Keratinocyte (primary cell): ENCODE measurements at regions not wholly inside any gene's neighbourhood (a gene's known extent, or its start where the extent isn't known, plus 50 kb on each side); places are given as distances from the start of the nearest gene placed in this dataset.

ENCODE experiments used
- DNase-seq: peaks from one replicate; pipeline ENCODE4 v3.0.0-alpha.2; 2011; ENCODE audit warnings: low read depth, missing footprints, low spot score
- FAIRE-seq: peaks from 2 replicates; lab custom pipeline; 2011; peaks lifted over from hg19 to GRCh38; lab: Jason Lieb, UNC
- H2AFZ ChIP-seq: 2 replicates; pipeline ENCODE4 v1.6.0; 2012; ENCODE audit warnings: low read length, control low read depth, inconsistent platforms; ENCODE audit not compliant: control insufficient read depth
- H3K27ac ChIP-seq: 2 replicates; pipeline ENCODE4 v1.5.1; 2011; ENCODE audit warnings: low read length; ENCODE audit not compliant: control insufficient read depth, insufficient read depth
- H3K27me3 ChIP-seq: 3 replicates; pipeline ENCODE4 v1.6.0; 2011; ENCODE audit warnings: low read length; ENCODE audit not compliant: control insufficient read depth, insufficient read depth; ENCODE audit errors: extremely low read depth
- H3K36me3 ChIP-seq, 2 experiments: 2 replicates in 1 of 2; 3 replicates in 1 of 2; pipeline ENCODE4 v1.5.1; 2011; ENCODE audit warnings: low read length in 2 of 2, mild to moderate bottlenecking in 1 of 2; ENCODE audit not compliant: control insufficient read depth in 2 of 2, insufficient read depth in 2 of 2; ENCODE audit errors: extremely low read depth in 1 of 2
- H3K4me1 ChIP-seq: 3 replicates; pipeline ENCODE4 v1.5.1; 2011; ENCODE audit warnings: low read length; ENCODE audit not compliant: control insufficient read depth, insufficient read depth; ENCODE audit errors: extremely low read depth
- H3K4me2 ChIP-seq: 3 replicates; pipeline ENCODE4 v1.6.0; 2011; ENCODE audit warnings: low read depth, low read length; ENCODE audit not compliant: control insufficient read depth, insufficient read depth; ENCODE audit errors: extremely low read depth
- H3K4me3 ChIP-seq, 3 experiments: fragments of 200-600 bp in 1 of 3; sonication (generic) in 1 of 3; 2 replicates in 2 of 3; 3 replicates in 1 of 3; pipeline ENCODE4 v1.5.1; 2011 to 2016; ENCODE audit warnings: low read length in 3 of 3, mild to moderate bottlenecking in 3 of 3, control low read depth in 2 of 3, inconsistent platforms in 1 of 3, low read depth in 1 of 3, mixed read lengths in 1 of 3, mixed run types in 1 of 3, moderate library complexity in 1 of 3; ENCODE audit not compliant: control insufficient read depth in 2 of 3, insufficient read depth in 2 of 3; ENCODE audit errors: extremely low read depth in 1 of 3
- H3K79me2 ChIP-seq: 2 replicates; pipeline ENCODE4 v1.6.0; 2012; ENCODE audit warnings: low read length; ENCODE audit not compliant: control insufficient read depth, insufficient read depth
- H3K9ac ChIP-seq: 3 replicates; pipeline ENCODE4 v1.6.0; 2011; ENCODE audit warnings: low read length; ENCODE audit not compliant: control insufficient read depth, insufficient read depth; ENCODE audit errors: extremely low read depth
- H3K9me1 ChIP-seq: 3 replicates; pipeline ENCODE4 v1.6.0; 2011; ENCODE audit warnings: low read length; ENCODE audit not compliant: control insufficient read depth, insufficient read depth; ENCODE audit errors: extremely low read depth
- H3K9me3 ChIP-seq: 2 replicates; pipeline ENCODE4 v1.5.1; 2012; ENCODE audit warnings: low read depth, low read length; ENCODE audit not compliant: control insufficient read depth
- H4K20me1 ChIP-seq: 3 replicates; pipeline ENCODE4 v1.6.0; 2011; ENCODE audit warnings: low read length; ENCODE audit not compliant: control insufficient read depth, insufficient read depth; ENCODE audit errors: extremely low read depth
- CTCF ChIP-seq, 3 experiments: IDR thresholded peaks in 1 of 3; conservative IDR thresholded peaks in 1 of 3; optimal IDR thresholded peaks in 1 of 3; 2 replicates in 2 of 3; 3 replicates in 1 of 3; pipeline versions ENCODE3 to v1.5.1; 2011; ENCODE audit warnings: low read length in 3 of 3, mild to moderate bottlenecking in 3 of 3, moderate library complexity in 2 of 3, control low read depth in 1 of 3, inconsistent platforms in 1 of 3; ENCODE audit not compliant: insufficient read depth in 2 of 3; ENCODE audit errors: extremely low read depth in 1 of 3
- EZH2 ChIP-seq: IDR thresholded peaks from one replicate; pipeline ENCODE4 v1.6.1; 2012; ENCODE audit warnings: inconsistent platforms, mild to moderate bottlenecking, low read length, moderate library complexity
- dilution Hi-C: fragments of 300-500 bp; cut with MboI; formaldehyde crosslinking; loops from one replicate; pipeline ENCODE4 v1.7.0; 2020; ENCODE audit warnings: low sequenced_read_pairs; ENCODE audit not compliant: extremely low pct_ligation_motif_present

- Histone ChIP-seq H3K4me1 (no peaks in the 10 kb centered on the region), H3K79me2 (no peaks in the 10 kb centered on the region), H2AFZ (no peak overlapping the region), H3K9me3 (no peaks in the 10 kb centered on the region), H3K9me1 (no peaks in the 10 kb centered on the region), H4K20me1 (no peaks in the 10 kb centered on the region), H3K4me3 (no peak overlapping the region), H3K9ac (no peak overlapping the region), H3K4me2 (no peak overlapping the region), H3K27me3 (no peaks in the 10 kb centered on the region), H3K27ac (no peak overlapping the region), H3K36me3 (no peaks in the 10 kb centered on the region)
- no peak for DNase-seq
- TF ChIP-seq CTCF (optimal IDR thresholded peaks at IDR 0.05 in 1 of 3, IDR thresholded peaks at IDR 0.05 in 1 of 3, conservative IDR thresholded peaks at IDR 0.05 in 1 of 3; ENCODE audit: extremely low read depth in 1 of 3, insufficient read depth in 2 of 3, low read length in 3 of 3) (no peak), EZH2 (no peak)
- no peak for FAIRE-seq
- dilution Hi-C loops, result no loop called here
Observed at GRCh38 chr1:106447466-106447865, 609.0 kb upstream of the PRMT6 start.

GRCh38 chr1:106456832-106457231 lies 599.6 kb upstream of the PRMT6 start:
- no peak overlapping the region for H3K4me3 ChIP-seq
- no peak overlapping the region for H3K4me2 ChIP-seq
- no peak for TF ChIP-seq EZH2
- TF ChIP-seq CTCF (optimal IDR thresholded peaks at IDR 0.05 in 1 of 3, IDR thresholded peaks at IDR 0.05 in 1 of 3, conservative IDR thresholded peaks at IDR 0.05 in 1 of 3; ENCODE audit: extremely low read depth in 1 of 3, insufficient read depth in 2 of 3, low read length in 3 of 3), result no peak
- H3K9me1 ChIP-seq, result no peaks in the 10 kb centered on the region
- H3K4me1 ChIP-seq, result no peaks in the 10 kb centered on the region
- dilution Hi-C loops, result no loop called here
- H3K9me3 ChIP-seq, result no peaks in the 10 kb centered on the region
- H3K79me2 ChIP-seq, result no peaks in the 10 kb centered on the region
- no peak overlapping the region for H2AFZ ChIP-seq
- DNase-seq (no peak), FAIRE-seq (no peak)
- no peak overlapping the region for H3K9ac ChIP-seq
- no peaks in the 10 kb centered on the region for H3K27me3 ChIP-seq
- H3K36me3 ChIP-seq, result no peaks in the 10 kb centered on the region
- H3K27ac ChIP-seq, result no peak overlapping the region
- no peaks in the 10 kb centered on the region for H4K20me1 ChIP-seq
